OCI-LY3 (cell line): ENCODE measurements at regions not wholly inside any gene's neighbourhood (a gene's known extent, or its start where the extent isn't known, plus 50 kb on each side); places are given as distances from the start of the nearest gene placed in this dataset.

Source experiments
- H2AFZ ChIP-seq: fragments of 200-600, 300-600 bp; shearing (Covaris generic); 2 replicates; pipeline ENCODE4 v1.6.0; 2014; ENCODE audit warnings: antibody characterized with exemption, low read depth, low read length
- H3K27ac ChIP-seq: fragments of 200-600, 300-600 bp; sonication (generic); 2 replicates; pipeline ENCODE4 v1.5.1; 2014; ENCODE audit warnings: mild to moderate bottlenecking, low read length, moderate library complexity, mixed read lengths
- H3K27me3 ChIP-seq: fragments of 200-600, 300-600 bp; sonication (generic); 2 replicates; pipeline ENCODE4 v1.6.1; 2014; ENCODE audit warnings: low read depth, low read length, mixed read lengths
- H3K36me3 ChIP-seq: fragments of 200-600, 300-600 bp; sonication (generic); replicated peaks from 2 replicates; pipeline ENCODE3; 2014; ENCODE audit warnings: low read depth, low read length, mixed read lengths
- H3K4me1 ChIP-seq: fragments of 300-600, 200-600 bp; sonication (generic); 2 replicates; pipeline ENCODE4 v1.6.1; 2014; ENCODE audit warnings: low read length, mixed read lengths
- H3K4me2 ChIP-seq: fragments of 200-600, 300-600 bp; sonication (generic); 2 replicates; pipeline ENCODE4 v1.6.1; 2014; ENCODE audit warnings: low read length, mixed read lengths
- H3K4me3 ChIP-seq: fragments of 300-600, 200-600 bp; sonication (generic); 2 replicates; pipeline ENCODE4 v1.5.1; 2014; ENCODE audit warnings: antibody characterized with exemption, mild to moderate bottlenecking, low read length, moderate library complexity
- H3K79me2 ChIP-seq: fragments of 300-600, 200-600 bp; shearing (Covaris generic); 2 replicates; pipeline ENCODE4 v1.6.1; 2014; ENCODE audit warnings: mild to moderate bottlenecking, low read length, mixed read lengths
- H3K9ac ChIP-seq: fragments of 300-600, 200-600 bp; shearing (Covaris generic); 2 replicates; pipeline ENCODE4 v1.6.0; 2014; ENCODE audit warnings: mild to moderate bottlenecking, low read length, moderate library complexity
- H3K9me3 ChIP-seq: fragments of 200-600, 300-600 bp; shearing (Covaris generic); 2 replicates; pipeline ENCODE4 v1.6.1; 2014; ENCODE audit warnings: low read length, mixed read lengths; ENCODE audit not compliant: insufficient read depth
- H4K20me1 ChIP-seq: fragments of 200-600, 300-600 bp; sonication (generic); 2 replicates; pipeline ENCODE4 v1.6.1; 2016; ENCODE audit warnings: low read length, mixed read lengths; ENCODE audit not compliant: insufficient read depth
- CTCF ChIP-seq: fragments of 200-600, 300-600 bp; sonication (generic); IDR thresholded peaks from 2 replicates; pipeline ENCODE4 v1.5.1; 2014; ENCODE audit warnings: antibody characterized with exemption, low read length, low read depth
- EZH2phosphoT487 ChIP-seq: fragments of 200-600 bp; shearing (Covaris generic); IDR thresholded peaks from 2 replicates; pipeline ENCODE4 v1.6.1; 2018; ENCODE audit warnings: antibody characterized with exemption, mixed run types, low read depth

- H2AFZ ChIP-seq, result no peak overlapping the region
These were observed 292.4 kb upstream of the FOXF1 start for GRCh38 chr16:86217891-86218270.

GRCh38 chr16:86218479-86219170, 291.7 kb upstream of the FOXF1 start:
- no peak overlapping the region for H3K27ac ChIP-seq
- no peaks in the 10 kb centered on the region for H3K36me3 ChIP-seq
- peaks cover 32% of the 10 kb centered on the region for H3K27me3 ChIP-seq
- H4K20me1 ChIP-seq, result no peaks in the 10 kb centered on the region
- no peak overlapping the region for H3K4me3 ChIP-seq
- no peak overlapping the region for H3K9ac ChIP-seq
- no peaks in the 10 kb centered on the region for H3K4me1 ChIP-seq
- no peak for TF ChIP-seq CTCF
- TF ChIP-seq EZH2phosphoT487, result no peak
- H2AFZ ChIP-seq, result no peak overlapping the region
- no peak overlapping the region for H3K4me2 ChIP-seq
- no peaks in the 10 kb centered on the region for H3K79me2 ChIP-seq
- no peaks in the 10 kb centered on the region for H3K9me3 ChIP-seq

More at GRCh38 chr16:86217891-86218270, 292.4 kb upstream of the FOXF1 start:
- Histone ChIP-seq H3K9me3 (no peaks in the 10 kb centered on the region), H4K20me1 (no peaks in the 10 kb centered on the region), H3K9ac (no peak overlapping the region), H3K27me3 (peaks cover 24% of the 10 kb centered on the region), H3K4me2 (no peak overlapping the region), H3K4me3 (no peak overlapping the region), H3K79me2 (no peaks in the 10 kb centered on the region), H3K4me1 (peaks cover 5% of the 10 kb centered on the region), H3K27ac (no peak overlapping the region), H3K36me3 (no peaks in the 10 kb centered on the region)
- TF ChIP-seq CTCF (no peak), EZH2phosphoT487 (no peak)

GRCh38 chr16:86219655-86220445, 290.5 kb upstream of the FOXF1 start:
- no peaks in the 10 kb centered on the region for H3K79me2 ChIP-seq
- no peak overlapping the region for H3K4me3 ChIP-seq
- no peak overlapping the region for H2AFZ ChIP-seq
- no peaks in the 10 kb centered on the region for H3K4me1 ChIP-seq
- TF ChIP-seq EZH2phosphoT487, result no peak
- no peak for TF ChIP-seq CTCF
- no peaks in the 10 kb centered on the region for H3K36me3 ChIP-seq
- H3K9ac ChIP-seq, result no peak overlapping the region
- no peaks in the 10 kb centered on the region for H4K20me1 ChIP-seq
- H3K27me3 ChIP-seq, result peaks cover 43% of the 10 kb centered on the region
- no peak overlapping the region for H3K27ac ChIP-seq
- H3K9me3 ChIP-seq, result no peaks in the 10 kb centered on the region
- H3K4me2 ChIP-seq, result no peak overlapping the region

- Histone ChIP-seq H3K36me3 (no peaks in the 10 kb centered on the region), H3K27me3 (peaks cover 46% of the 10 kb centered on the region), H3K4me3 (no peak overlapping the region), H3K9me3 (no peaks in the 10 kb centered on the region), H3K27ac (no peak overlapping the region), H2AFZ (no peak overlapping the region), H3K4me2 (no peak overlapping the region), H3K79me2 (no peaks in the 10 kb centered on the region), H3K4me1 (no peaks in the 10 kb centered on the region), H3K9ac (no peak overlapping the region), H4K20me1 (no peaks in the 10 kb centered on the region)
- TF ChIP-seq CTCF, result no peak
- no peak for TF ChIP-seq EZH2phosphoT487
These were observed 289.8 kb upstream of the FOXF1 start for GRCh38 chr16:86220561-86220960.
